ENCODE measurements at regions not wholly inside any gene's neighbourhood (a gene's known extent, or its start where the extent isn't known, plus 50 kb on each side); places are given as distances from the start of the nearest gene placed in this dataset.

DNA sequence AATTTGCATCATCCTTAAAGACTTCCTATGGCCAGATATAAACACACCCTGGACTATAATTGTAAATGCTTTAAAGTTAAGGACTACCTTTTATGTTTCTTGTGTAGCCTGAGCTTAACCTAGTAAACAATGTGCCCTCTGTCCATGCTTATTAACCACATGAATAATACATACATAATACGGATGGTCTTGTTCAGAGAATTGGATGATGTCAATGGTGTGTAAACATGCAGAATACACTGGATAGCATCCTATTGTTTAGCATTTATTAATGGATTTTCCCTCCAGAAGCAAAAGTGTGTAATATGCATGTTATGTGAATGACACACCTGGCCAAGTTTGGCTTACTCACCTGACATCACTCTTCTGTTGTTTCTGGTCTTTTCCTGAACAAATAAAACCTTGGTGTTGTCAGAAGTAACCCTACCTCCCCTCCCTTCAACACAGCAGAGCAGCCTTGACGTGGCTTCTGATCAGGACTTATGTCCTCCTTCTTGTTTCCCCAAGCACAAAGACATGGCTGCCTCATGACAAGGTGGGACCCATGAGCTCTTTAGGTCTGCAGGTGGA is 517.9 kb downstream of the MTRR start:
- Histone ChIP-seq H3K9me2 (replicated peaks; ENCODE audit: insufficient read depth, low read length) (no peaks in the 10 kb centered on the region), H4K20me1 (ENCODE audit: low read depth, low read length) (no peaks in the 10 kb centered on the region), H3K4me3 (ENCODE audit: insufficient read depth, low read length, poor library complexity, severe bottlenecking) (no peak overlapping the region), H3K27me3 (ENCODE audit: low read length) (no peaks in the 10 kb centered on the region), H2AFZ (ENCODE audit: low read depth, low read length, severe bottlenecking) (no peak overlapping the region), H3K9ac (ENCODE audit: low read length) (no peak overlapping the region), H3K79me2 (ENCODE audit: insufficient read depth, low read length) (no peaks in the 10 kb centered on the region), H3K27ac (ENCODE audit: low read depth, low read length) (no peak overlapping the region), H3F3A (ENCODE audit: insufficient read depth) (no peaks in the 10 kb centered on the region), H3K36me3 (ENCODE audit: low read length) (no peaks in the 10 kb centered on the region), H3K9me3 (ENCODE audit: insufficient read depth, low read length) (no peaks in the 10 kb centered on the region), H3K4me2 (ENCODE audit: low read depth, low read length, poor library complexity, severe bottlenecking) (no peak overlapping the region)
- TF ChIP-seq, protein P1, sequence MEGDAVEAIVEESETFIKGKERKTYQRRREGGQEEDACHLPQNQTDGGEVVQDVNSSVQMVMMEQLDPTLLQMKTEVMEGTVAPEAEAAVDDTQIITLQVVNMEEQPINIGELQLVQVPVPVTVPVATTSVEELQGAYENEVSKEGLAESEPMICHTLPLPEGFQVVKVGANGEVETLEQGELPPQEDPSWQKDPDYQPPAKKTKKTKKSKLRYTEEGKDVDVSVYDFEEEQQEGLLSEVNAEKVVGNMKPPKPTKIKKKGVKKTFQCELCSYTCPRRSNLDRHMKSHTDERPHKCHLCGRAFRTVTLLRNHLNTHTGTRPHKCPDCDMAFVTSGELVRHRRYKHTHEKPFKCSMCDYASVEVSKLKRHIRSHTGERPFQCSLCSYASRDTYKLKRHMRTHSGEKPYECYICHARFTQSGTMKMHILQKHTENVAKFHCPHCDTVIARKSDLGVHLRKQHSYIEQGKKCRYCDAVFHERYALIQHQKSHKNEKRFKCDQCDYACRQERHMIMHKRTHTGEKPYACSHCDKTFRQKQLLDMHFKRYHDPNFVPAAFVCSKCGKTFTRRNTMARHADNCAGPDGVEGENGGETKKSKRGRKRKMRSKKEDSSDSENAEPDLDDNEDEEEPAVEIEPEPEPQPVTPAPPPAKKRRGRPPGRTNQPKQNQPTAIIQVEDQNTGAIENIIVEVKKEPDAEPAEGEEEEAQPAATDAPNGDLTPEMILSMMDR (IDR thresholded peaks at IDR 0.05; ENCODE audit: insufficient read depth, low read length, poor library complexity, severe bottlenecking), result no peak
- TF ChIP-seq EZH2phosphoT487 (conservative IDR thresholded peaks at IDR 0.05; ENCODE audit: low read length), result no peak

DNA sequence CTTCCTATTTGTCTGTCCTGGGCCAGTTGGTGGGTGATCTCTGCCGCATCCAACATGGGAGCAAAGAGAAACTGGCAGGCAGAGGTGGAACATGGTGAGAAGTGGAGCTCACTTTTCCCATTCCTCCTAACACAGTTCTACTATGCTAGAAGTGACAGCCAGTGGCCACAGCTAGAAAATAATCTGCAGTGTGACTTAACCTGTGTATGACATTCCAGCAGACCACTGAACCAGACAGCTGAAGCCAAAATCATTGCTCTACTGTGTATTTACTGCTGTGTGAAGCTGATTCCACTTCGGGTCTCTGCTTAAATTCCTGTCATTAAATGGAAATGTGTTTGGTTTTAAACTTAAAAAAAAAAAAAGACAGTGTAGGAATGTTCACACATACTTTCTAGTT is 523.0 kb downstream of the MTRR start:
- Histone ChIP-seq H4K20me1 (ENCODE audit: low read depth, low read length) (no peaks in the 10 kb centered on the region), H3K79me2 (ENCODE audit: insufficient read depth, low read length) (no peaks in the 10 kb centered on the region), H3K27ac (ENCODE audit: low read depth, low read length) (no peak overlapping the region), H3K36me3 (ENCODE audit: low read length) (no peaks in the 10 kb centered on the region), H3K9me2 (replicated peaks; ENCODE audit: insufficient read depth, low read length) (no peaks in the 10 kb centered on the region), H3K4me3 (ENCODE audit: insufficient read depth, low read length, poor library complexity, severe bottlenecking) (no peak overlapping the region), H3F3A (ENCODE audit: insufficient read depth) (no peaks in the 10 kb centered on the region), H3K27me3 (ENCODE audit: low read length) (no peaks in the 10 kb centered on the region), H2AFZ (ENCODE audit: low read depth, low read length, severe bottlenecking) (no peak overlapping the region), H3K9ac (ENCODE audit: low read length) (no peak overlapping the region), H3K9me3 (ENCODE audit: insufficient read depth, low read length) (no peaks in the 10 kb centered on the region), H3K4me2 (ENCODE audit: low read depth, low read length, poor library complexity, severe bottlenecking) (no peak overlapping the region)
- TF ChIP-seq, protein P1 (IDR thresholded peaks at IDR 0.05; ENCODE audit: insufficient read depth, low read length, poor library complexity, severe bottlenecking), result no peak
- TF ChIP-seq EZH2phosphoT487 (conservative IDR thresholded peaks at IDR 0.05; ENCODE audit: low read length), result no peak

DNA sequence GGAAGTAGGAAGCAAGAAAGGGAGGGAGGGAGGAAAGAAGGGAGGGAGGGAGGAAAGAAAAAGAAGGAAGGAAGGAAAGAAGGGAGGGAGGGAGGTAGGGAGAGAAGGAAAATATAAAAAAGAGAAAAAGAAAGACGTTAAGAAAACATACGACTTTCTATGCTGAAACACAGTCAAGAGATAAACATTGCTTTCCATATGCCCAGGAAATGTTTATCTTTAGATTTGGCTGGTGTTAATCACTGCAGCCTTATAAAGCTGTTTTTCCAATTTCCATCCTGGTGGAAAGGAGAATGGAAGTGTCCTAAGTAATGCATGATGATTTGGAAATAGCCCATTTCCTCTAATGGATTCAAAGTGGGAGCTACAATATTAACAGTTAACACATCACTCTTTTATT is 524.3 kb downstream of the MTRR start:
- Histone ChIP-seq H3K79me2 (ENCODE audit: insufficient read depth, low read length) (no peaks in the 10 kb centered on the region), H3K4me2 (ENCODE audit: low read depth, low read length, poor library complexity, severe bottlenecking) (no peak overlapping the region), H3K9me3 (ENCODE audit: insufficient read depth, low read length) (no peaks in the 10 kb centered on the region), H3K9ac (ENCODE audit: low read length) (no peak overlapping the region), H3K27ac (ENCODE audit: low read depth, low read length) (no peak overlapping the region), H3K4me3 (ENCODE audit: insufficient read depth, low read length, poor library complexity, severe bottlenecking) (no peak overlapping the region), H3K9me2 (replicated peaks; ENCODE audit: insufficient read depth, low read length) (no peaks in the 10 kb centered on the region), H3K36me3 (ENCODE audit: low read length) (no peaks in the 10 kb centered on the region), H4K20me1 (ENCODE audit: low read depth, low read length) (no peaks in the 10 kb centered on the region), H3F3A (ENCODE audit: insufficient read depth) (no peaks in the 10 kb centered on the region), H3K27me3 (ENCODE audit: low read length) (no peaks in the 10 kb centered on the region), H2AFZ (ENCODE audit: low read depth, low read length, severe bottlenecking) (no peak overlapping the region)
- TF ChIP-seq, protein P1 (IDR thresholded peaks at IDR 0.05; ENCODE audit: insufficient read depth, low read length, poor library complexity, severe bottlenecking), result no peak
- no peak for TF ChIP-seq EZH2phosphoT487 (conservative IDR thresholded peaks at IDR 0.05; ENCODE audit: low read length)
